ENCODE measurements at regions not wholly inside any gene's neighbourhood (a gene's known extent, or its start where the extent isn't known, plus 50 kb on each side); places are given as distances from the start of the nearest gene placed in this dataset.

GRCh38 chr19:13646758-13647157 lies 117.6 kb upstream of the MRI1 start:
- peaks cover 2% of the 10 kb centered on the region for H3K27me3 Mint-ChIP-seq (ENCODE audit: insufficient read depth)
- TF ChIP-seq, protein P1, sequence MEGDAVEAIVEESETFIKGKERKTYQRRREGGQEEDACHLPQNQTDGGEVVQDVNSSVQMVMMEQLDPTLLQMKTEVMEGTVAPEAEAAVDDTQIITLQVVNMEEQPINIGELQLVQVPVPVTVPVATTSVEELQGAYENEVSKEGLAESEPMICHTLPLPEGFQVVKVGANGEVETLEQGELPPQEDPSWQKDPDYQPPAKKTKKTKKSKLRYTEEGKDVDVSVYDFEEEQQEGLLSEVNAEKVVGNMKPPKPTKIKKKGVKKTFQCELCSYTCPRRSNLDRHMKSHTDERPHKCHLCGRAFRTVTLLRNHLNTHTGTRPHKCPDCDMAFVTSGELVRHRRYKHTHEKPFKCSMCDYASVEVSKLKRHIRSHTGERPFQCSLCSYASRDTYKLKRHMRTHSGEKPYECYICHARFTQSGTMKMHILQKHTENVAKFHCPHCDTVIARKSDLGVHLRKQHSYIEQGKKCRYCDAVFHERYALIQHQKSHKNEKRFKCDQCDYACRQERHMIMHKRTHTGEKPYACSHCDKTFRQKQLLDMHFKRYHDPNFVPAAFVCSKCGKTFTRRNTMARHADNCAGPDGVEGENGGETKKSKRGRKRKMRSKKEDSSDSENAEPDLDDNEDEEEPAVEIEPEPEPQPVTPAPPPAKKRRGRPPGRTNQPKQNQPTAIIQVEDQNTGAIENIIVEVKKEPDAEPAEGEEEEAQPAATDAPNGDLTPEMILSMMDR (IDR thresholded peaks at IDR 0.05): no peak
- no peak overlapping the region for H3K27ac Mint-ChIP-seq
- H3K4me1 Mint-ChIP-seq (ENCODE audit: low read depth): peaks cover 6% of the 10 kb centered on the region; the same call in 1 of the 2 replicates
- no peak overlapping the region for H3K4me3 Mint-ChIP-seq
- peaks cover 4% of the 10 kb centered on the region for H3K9me3 Mint-ChIP-seq
- DNase-seq: no peak
- peaks cover 5% of the 10 kb centered on the region for H3K36me3 Mint-ChIP-seq (ENCODE audit: low read depth)

DNA sequence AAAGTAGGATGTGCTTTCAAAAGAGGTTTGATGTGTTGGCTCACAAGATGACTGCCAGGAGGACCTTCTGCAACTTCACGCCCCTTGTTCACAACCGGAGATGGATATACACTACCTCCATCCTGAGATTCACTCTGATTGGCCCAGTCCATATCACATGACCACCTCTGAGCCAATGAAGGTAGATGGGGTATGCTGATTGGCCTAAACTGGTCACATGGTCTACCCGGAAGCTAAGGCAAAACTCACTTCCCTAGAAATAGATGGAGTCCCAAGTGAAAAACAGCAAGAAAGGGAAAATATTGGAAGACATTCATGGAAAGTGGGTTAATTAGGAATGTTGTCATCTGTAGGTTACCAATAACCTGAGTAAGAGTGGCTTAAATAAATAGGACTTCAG lies 119.7 kb upstream of the MRI1 start:
- TF ChIP-seq, protein P1 (IDR thresholded peaks at IDR 0.05): no peak
- Mint-ChIP-seq H3K36me3 (ENCODE audit: low read depth) (peaks cover 6% of the 10 kb centered on the region), H3K27me3 (ENCODE audit: insufficient read depth) (peaks cover 2% of the 10 kb centered on the region), H3K27ac (no peak overlapping the region), H3K4me3 (no peak overlapping the region), H3K4me1 (ENCODE audit: low read depth) (peaks cover 6% of the 10 kb centered on the region; the same call in 1 of the 2 replicates), H3K9me3 (peaks cover 4% of the 10 kb centered on the region)
- no peak for DNase-seq

- H3K9me3 Mint-ChIP-seq: peaks cover 21% of the 10 kb centered on the region
- H3K36me3 Mint-ChIP-seq (ENCODE audit: low read depth): peaks cover 15% of the 10 kb centered on the region
- no peaks in the 10 kb centered on the region for H3K27me3 Mint-ChIP-seq (ENCODE audit: insufficient read depth)
- no peak overlapping the region for H3K4me3 Mint-ChIP-seq
- TF ChIP-seq, protein P1 (IDR thresholded peaks at IDR 0.05): no peak
- no peak overlapping the region for H3K27ac Mint-ChIP-seq
- DNase-seq: no peak
- H3K4me1 Mint-ChIP-seq (ENCODE audit: low read depth): peaks cover 23% of the 10 kb centered on the region
Measured at GRCh38 chr19:13640611-13641010, 123.7 kb upstream of the MRI1 start.

- no peak for DNase-seq
- peaks cover 17% of the 10 kb centered on the region for H3K9me3 Mint-ChIP-seq
- no peak overlapping the region for H3K4me3 Mint-ChIP-seq
- peaks cover 11% of the 10 kb centered on the region for H3K36me3 Mint-ChIP-seq (ENCODE audit: low read depth)
- H3K4me1 Mint-ChIP-seq (ENCODE audit: low read depth): peaks cover 23% of the 10 kb centered on the region
- H3K27ac Mint-ChIP-seq: peak overlapping the region; percentile 14; the same call in 1 of the 2 replicates
- H3K27me3 Mint-ChIP-seq (ENCODE audit: insufficient read depth): no peaks in the 10 kb centered on the region
- TF ChIP-seq, protein P1 (IDR thresholded peaks at IDR 0.05): no peak
Measured at GRCh38 chr19:13639342-13639929, 124.9 kb upstream of the MRI1 start.

GRCh38 chr19:13637664-13638063 lies 126.7 kb upstream of the MRI1 start:
- H3K4me3 Mint-ChIP-seq: no peak overlapping the region; the same call in 1 of the 2 replicates
- H3K27ac Mint-ChIP-seq: peak overlapping the region; percentile 93
- TF ChIP-seq, protein P1 (IDR thresholded peaks at IDR 0.05): no peak
- peaks cover 36% of the 10 kb centered on the region for H3K4me1 Mint-ChIP-seq (ENCODE audit: low read depth)
- no peaks in the 10 kb centered on the region; the same call in 1 of the 2 replicates for H3K27me3 Mint-ChIP-seq (ENCODE audit: insufficient read depth)
- peaks cover 11% of the 10 kb centered on the region for H3K36me3 Mint-ChIP-seq (ENCODE audit: low read depth)
- H3K9me3 Mint-ChIP-seq: peaks cover 17% of the 10 kb centered on the region
- peak; percentile 96 for DNase-seq

Data from HFFc6 (cell line).